H1 (cell line): ENCODE measurements at regions not wholly inside any gene's neighbourhood (a gene's known extent, or its start where the extent isn't known, plus 50 kb on each side); places are given as distances from the start of the nearest gene placed in this dataset.

Source experiments
- CTCF ChIA-PET: fragments of 300-600 bp; sonication (Branson Sonifier 250); formaldehyde crosslinking; loops from one replicate; lab custom pipeline; 2021; ENCODE audit not compliant: partially characterized antibody; lab: Charles Lee
- POLR2A ChIA-PET: fragments of 300-600 bp; sonication (Branson Sonifier 250); formaldehyde crosslinking; loops from one replicate; lab custom pipeline; 2021; ENCODE audit warnings: inconsistent platforms; ENCODE audit not compliant: partially characterized antibody; lab: Charles Lee
- DNase-seq, 2 experiments: peaks; one replicate each; pipeline versions ENCODE4 v3.0.0 to v3.0.0-alpha.2; 2010 to 2022; ENCODE audit warnings: low spot score in 2 of 2, low read depth in 1 of 2, mixed read lengths in 1 of 2
- FAIRE-seq: peaks from 2 replicates; lab custom pipeline; 2011; peaks lifted over from hg19 to GRCh38; lab: Jason Lieb, UNC
- H2AFZ ChIP-seq: 2 replicates; pipeline ENCODE4 v1.8.1; 2012; ENCODE audit warnings: low read length, inconsistent platforms
- H2AK5ac ChIP-seq: 2 replicates; pipeline ENCODE4 v1.6.1; 2013; ENCODE audit warnings: low read depth, low read length
- H2BK120ac ChIP-seq: replicated peaks from 2 replicates; pipeline ENCODE3; 2013; ENCODE audit warnings: low read depth, low read length, inconsistent platforms
- H2BK12ac ChIP-seq: 2 replicates; pipeline ENCODE4 v1.6.1; 2013; ENCODE audit warnings: low read depth, low read length
- H2BK15ac ChIP-seq: 2 replicates; pipeline ENCODE4 v1.6.1; 2013; ENCODE audit warnings: low read length
- H2BK20ac ChIP-seq: 2 replicates; pipeline ENCODE4 v1.6.1; 2013; ENCODE audit warnings: low read length
- H2BK5ac ChIP-seq: 2 replicates; pipeline ENCODE4 v1.6.1; 2013; ENCODE audit warnings: low read depth, low read length
- H3K14ac ChIP-seq: 2 replicates; pipeline ENCODE4 v1.6.1; 2013; ENCODE audit warnings: inconsistent platforms; ENCODE audit not compliant: insufficient read length
- H3K18ac ChIP-seq: 2 replicates; pipeline ENCODE4 v1.6.1; 2013; ENCODE audit warnings: low read length; ENCODE audit errors: extremely low read depth
- H3K23ac ChIP-seq: 2 replicates; pipeline ENCODE4 v1.6.1; 2013; ENCODE audit warnings: inconsistent platforms; ENCODE audit not compliant: insufficient read length
- H3K23me2 ChIP-seq: 2 replicates; pipeline ENCODE4 v1.6.1; 2013; ENCODE audit warnings: low read depth, low read length
- H3K27ac ChIP-seq: 2 replicates; pipeline ENCODE4 v1.6.1; 2011; ENCODE audit warnings: low read depth, low read length, inconsistent platforms
- H3K27me3 ChIP-seq, 4 experiments: replicated peaks in 1 of 4; 1 replicate in 1 of 4; 2 replicates in 3 of 4; pipeline versions ENCODE4 v1.6.1 to v1.8.1; 2011 to 2013; ENCODE audit warnings: low read length in 3 of 4, mild to moderate bottlenecking in 3 of 4, inconsistent platforms in 2 of 4, mixed read lengths in 2 of 4, moderate library complexity in 1 of 4; ENCODE audit not compliant: control insufficient read depth in 3 of 4, insufficient read depth in 3 of 4; ENCODE audit errors: extremely low read depth in 1 of 4
- H3K36me3 ChIP-seq, 4 experiments: 2 replicates each; pipeline versions ENCODE4 v1.6.1 to v1.8.1; 2011 to 2013; ENCODE audit warnings: mild to moderate bottlenecking in 4 of 4, low read length in 3 of 4, moderate library complexity in 2 of 4, control low read depth in 1 of 4, inconsistent platforms in 1 of 4; ENCODE audit not compliant: insufficient read depth in 4 of 4, control insufficient read depth in 2 of 4
- H3K4ac ChIP-seq: replicated peaks from 2 replicates; pipeline ENCODE3; 2013; ENCODE audit warnings: low read length, low read depth, mixed read lengths, inconsistent platforms; ENCODE audit not compliant: insufficient read length
- H3K4me1 ChIP-seq, 4 experiments: replicated peaks in 1 of 4; 1 replicate in 1 of 4; 2 replicates in 3 of 4; pipeline versions ENCODE4 v1.6.1 to v1.8.1; 2011 to 2013; ENCODE audit warnings: low read length in 3 of 4, inconsistent platforms in 2 of 4, mixed read lengths in 1 of 4; ENCODE audit not compliant: insufficient read depth in 4 of 4, control insufficient read depth in 3 of 4
- H3K4me2 ChIP-seq, 2 experiments: 2 replicates each; pipeline versions ENCODE4 v1.6.1 to v1.8.1; 2011 to 2013; ENCODE audit warnings: low read depth in 2 of 2, low read length in 2 of 2, control low read depth in 1 of 2, inconsistent platforms in 1 of 2, mild to moderate bottlenecking in 1 of 2; ENCODE audit not compliant: insufficient read depth in 1 of 2
- H3K4me3 ChIP-seq, 4 experiments: fragments of 200-600, 300-600 bp in 1 of 4; sonication (generic), shearing (Covaris generic), sonication (Bioruptor Twin) in 1 of 4; 2 replicates each; pipeline versions ENCODE4 v1.5.1 to v1.8.1; 2011 to 2016; ENCODE audit warnings: low read length in 4 of 4, low read depth in 3 of 4, control low read depth in 2 of 4, inconsistent platforms in 2 of 4, mild to moderate bottlenecking in 2 of 4, mixed read lengths in 1 of 4, moderate library complexity in 1 of 4; ENCODE audit not compliant: insufficient read depth in 2 of 4; ENCODE audit errors: extremely low read depth in 1 of 4
- H3K56ac ChIP-seq: replicated peaks from 2 replicates; pipeline ENCODE3; 2013; ENCODE audit warnings: low read depth, mild to moderate bottlenecking, mixed read lengths, low read length, inconsistent platforms; ENCODE audit not compliant: insufficient read length
- H3K79me1 ChIP-seq: 2 replicates; pipeline ENCODE4 v1.6.1; 2013; ENCODE audit warnings: low read depth, low read length, control low read depth
- H3K79me2 ChIP-seq, 2 experiments: 2 replicates each; pipeline versions ENCODE4 v1.6.1 to v1.8.1; 2012 to 2013; ENCODE audit warnings: low read length in 2 of 2, mild to moderate bottlenecking in 2 of 2, inconsistent platforms in 1 of 2; ENCODE audit not compliant: insufficient read depth in 2 of 2, control insufficient read depth in 1 of 2
- H3K9ac ChIP-seq, 4 experiments: replicated peaks in 1 of 4; 1 replicate in 1 of 4; 2 replicates in 3 of 4; pipeline versions ENCODE4 v1.6.1 to v1.8.1; 2011 to 2013; ENCODE audit warnings: low read depth in 3 of 4, low read length in 3 of 4, control low read depth in 2 of 4, mild to moderate bottlenecking in 2 of 4, moderate library complexity in 2 of 4, inconsistent platforms in 1 of 4; ENCODE audit errors: extremely low read depth in 1 of 4
- H3K9me3 ChIP-seq, 2 experiments: 2 replicates each; pipeline versions ENCODE4 v1.6.1 to v1.8.1; 2012 to 2013; ENCODE audit warnings: mild to moderate bottlenecking in 2 of 2, moderate library complexity in 2 of 2, control low read depth in 1 of 2, inconsistent platforms in 1 of 2, low read depth in 1 of 2, low read length in 1 of 2, mixed read lengths in 1 of 2; ENCODE audit not compliant: insufficient read depth in 2 of 2
- H4K20me1 ChIP-seq, 2 experiments: replicated peaks in 1 of 2; 2 replicates each; pipeline versions ENCODE3 to v1.8.1; 2011 to 2013; ENCODE audit warnings: inconsistent platforms in 2 of 2, low read length in 2 of 2, mild to moderate bottlenecking in 1 of 2; ENCODE audit not compliant: insufficient read depth in 2 of 2, control insufficient read depth in 1 of 2
- H4K5ac ChIP-seq: 2 replicates; pipeline ENCODE4 v1.6.1; 2013; ENCODE audit warnings: low read length, low read depth, mixed read lengths, inconsistent platforms; ENCODE audit not compliant: insufficient read length
- H4K8ac ChIP-seq: 2 replicates; pipeline ENCODE4 v1.8.0; 2013; ENCODE audit warnings: mild to moderate bottlenecking, moderate library complexity, low read length, inconsistent platforms; ENCODE audit not compliant: insufficient read depth; ENCODE audit errors: extremely low read depth
- H4K91ac ChIP-seq: replicated peaks from 2 replicates; pipeline ENCODE3; 2013; ENCODE audit warnings: low read length, mixed read lengths, inconsistent platforms; ENCODE audit not compliant: insufficient read length
- HDAC2 ChIP-seq, 2 experiments: fragments of 300-600 bp in 1 of 2; sonication (generic) in 1 of 2; IDR thresholded peaks; 2 replicates each; pipeline ENCODE4 v1.6.1; 2011 to 2012; ENCODE audit warnings: low read depth in 2 of 2, low read length in 2 of 2, mild to moderate bottlenecking in 2 of 2, moderate library complexity in 2 of 2, borderline replicate concordance in 1 of 2, inconsistent platforms in 1 of 2
- KDM4A ChIP-seq: IDR thresholded peaks from one replicate; pipeline ENCODE4 v1.7.1; 2012; ENCODE audit warnings: low read depth, mild to moderate bottlenecking, moderate library complexity, low read length, inconsistent platforms; ENCODE audit not compliant: severe bottlenecking
- RXRA ChIP-seq: IDR thresholded peaks from 2 replicates; pipeline ENCODE4 v1.6.1; 2011; ENCODE audit warnings: low read depth, mild to moderate bottlenecking, low read length, moderate library complexity; ENCODE audit not compliant: insufficient read depth
- TEAD4 ChIP-seq: IDR thresholded peaks from 2 replicates; pipeline ENCODE4 v1.6.1; 2012; ENCODE audit warnings: low read depth, low read length, inconsistent platforms, mixed read lengths
- YY1 ChIP-seq: IDR thresholded peaks from 2 replicates; pipeline ENCODE4 v1.6.1; 2011; ENCODE audit warnings: low read depth, mild to moderate bottlenecking, low read length
- WGBS, 2 experiments: shearing (Covaris generic) in 1 of 2; methylation state at CpG; one replicate each; pipeline versions ENCODE4 v1.1.6 to v1.1.7; 2013 to 2015; ENCODE audit warnings: low lambda C conversion rate in 2 of 2, mixed read lengths in 2 of 2, inconsistent platforms in 1 of 2, low coverage in 1 of 2, missing lambda C conversion rate in 1 of 2; ENCODE audit not compliant: insufficient replicate concordance in 2 of 2, insufficient coverage in 1 of 2, insufficient read length in 1 of 2; ENCODE audit errors: extremely low coverage in 1 of 2, missing lambda C conversion rate in 1 of 2; 5-methylcytosine and 5-hydroxymethylcytosine counted together

- POLR2A ChIA-PET = no interaction called here
- H2BK20ac ChIP-seq = no peak overlapping the region
- no peak overlapping the region for H2AFZ ChIP-seq
- no peak overlapping the region for H2AK5ac ChIP-seq
- H3K14ac ChIP-seq = no peak overlapping the region
- H2BK15ac ChIP-seq = no peak overlapping the region
- no peak overlapping the region for H3K9ac ChIP-seq
- no peaks in the 10 kb centered on the region for H3K23me2 ChIP-seq
- H3K27me3 ChIP-seq = no peaks in the 10 kb centered on the region
- no peak overlapping the region for H3K4ac ChIP-seq
- H4K91ac ChIP-seq = no peak overlapping the region
- no peaks in the 10 kb centered on the region for H3K9me3 ChIP-seq
- no peak overlapping the region for H2BK5ac ChIP-seq
- no peaks in the 10 kb centered on the region for H3K79me1 ChIP-seq
- no peaks in the 10 kb centered on the region for H3K79me2 ChIP-seq
- H4K5ac ChIP-seq = no peak overlapping the region
- CTCF ChIA-PET = interaction anchor here (0.6 to 0.8 kb wide), 3 partner anchors 254 to 1139 kb away, joined by 3 to 6 read pairs (median 4); no protein-coding TSS in a partner anchor
- H3K23ac ChIP-seq = no peak overlapping the region
- H2BK120ac ChIP-seq = no peak overlapping the region
- H3K36me3 ChIP-seq = no peaks in the 10 kb centered on the region
- no peak overlapping the region for H3K18ac ChIP-seq
- no peak for FAIRE-seq
- TF ChIP-seq YY1 (no peak), HDAC2 (IDR thresholded peaks at IDR 0.05; ENCODE audit: borderline replicate concordance in 1 of 2, low read depth in 2 of 2, low read length in 2 of 2) (no peak), RXRA (no peak), KDM4A (no peak), TEAD4 (no peak)
- H4K20me1 ChIP-seq = no peaks in the 10 kb centered on the region
- H2BK12ac ChIP-seq = no peak overlapping the region
- no peak overlapping the region for H3K56ac ChIP-seq
- no peaks in the 10 kb centered on the region for H3K4me1 ChIP-seq
- no peak for DNase-seq
- H3K4me2 ChIP-seq = no peak overlapping the region
- no peak overlapping the region for H3K27ac ChIP-seq
- H4K8ac ChIP-seq = no peak overlapping the region
- WGBS, 2 experiments = 86% methylated on average over 3 of the region's 3 CpGs; no CpG with 5 or more reads in 1 of the 2 experiments
- H3K4me3 ChIP-seq = no peak overlapping the region
Measured at GRCh38 chr1:208935517-208936187, 647.9 kb upstream of the CAMK1G start.
